GM13976 (cell line): ENCODE measurements at regions not wholly inside any gene's neighbourhood (a gene's known extent, or its start where the extent isn't known, plus 50 kb on each side); places are given as distances from the start of the nearest gene placed in this dataset.

Experiments used
- DNase-seq: peaks from one replicate; pipeline ENCODE4 v3.0.0; 2012; ENCODE audit warnings: low spot score
- CTCF ChIP-seq: IDR thresholded peaks from 2 replicates; pipeline ENCODE4 v1.5.1; 2012; ENCODE audit warnings: borderline replicate concordance, mild to moderate bottlenecking; ENCODE audit not compliant: insufficient read depth; ENCODE audit errors: extremely low read depth, missing control alignments, control extremely low read depth
- in situ Hi-C: fragments of 300-500 bp; cut with MboI; formaldehyde crosslinking; loops from one replicate; pipeline ENCODE4 v1.12.0; 2022; ENCODE audit warnings: low sequenced_read_pairs, mixed read lengths, inconsistent platforms; ENCODE audit not compliant: unreplicated experiment

DNA sequence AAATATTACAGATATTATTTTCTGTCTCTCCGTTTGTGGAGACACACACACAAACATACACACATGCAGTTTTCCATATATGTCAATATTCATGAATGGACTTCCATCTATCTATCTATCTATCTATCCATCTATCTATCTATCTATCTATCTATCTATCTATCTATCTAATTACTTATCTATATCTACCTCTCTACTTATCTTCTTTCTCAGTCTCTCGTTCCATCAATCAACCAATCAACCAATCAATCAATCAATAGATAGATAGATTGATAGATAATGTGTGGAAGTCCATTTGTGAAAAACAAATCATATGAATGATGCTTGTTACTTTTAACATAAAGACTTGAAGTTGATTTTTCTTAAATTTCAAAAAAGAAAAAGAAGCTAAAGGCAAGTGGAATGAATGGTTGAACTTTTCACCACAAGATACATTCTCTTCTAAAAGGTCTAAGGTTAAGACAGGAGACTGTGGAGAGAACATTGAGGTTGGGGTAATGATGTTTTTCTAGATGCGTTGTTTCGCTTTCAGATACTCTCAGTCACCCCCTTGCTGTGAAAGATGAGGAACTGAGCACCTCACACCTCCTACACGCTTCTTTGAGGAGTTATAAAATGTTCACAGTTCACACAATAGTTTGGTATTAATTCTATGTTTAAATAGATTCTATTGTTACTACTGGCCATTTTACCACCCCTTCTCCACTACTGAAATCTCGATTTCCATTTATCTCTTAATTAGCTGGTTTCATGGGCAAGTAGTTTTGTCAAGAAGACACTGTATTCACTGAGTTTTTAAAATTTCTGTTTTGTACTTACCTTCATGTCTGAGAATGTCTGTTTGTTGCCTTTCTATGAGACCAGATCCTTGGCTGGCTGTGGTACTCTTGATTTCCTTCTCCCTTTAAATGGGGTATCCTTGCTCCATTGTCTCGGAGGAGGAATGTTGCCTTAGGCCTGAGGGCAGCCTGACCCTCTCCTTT lies 114.1 kb downstream of the EMX2 start:
- TF ChIP-seq CTCF, result no peak
- peak; percentile 68 for DNase-seq
- in situ Hi-C loops, result no loop called here

DNA sequence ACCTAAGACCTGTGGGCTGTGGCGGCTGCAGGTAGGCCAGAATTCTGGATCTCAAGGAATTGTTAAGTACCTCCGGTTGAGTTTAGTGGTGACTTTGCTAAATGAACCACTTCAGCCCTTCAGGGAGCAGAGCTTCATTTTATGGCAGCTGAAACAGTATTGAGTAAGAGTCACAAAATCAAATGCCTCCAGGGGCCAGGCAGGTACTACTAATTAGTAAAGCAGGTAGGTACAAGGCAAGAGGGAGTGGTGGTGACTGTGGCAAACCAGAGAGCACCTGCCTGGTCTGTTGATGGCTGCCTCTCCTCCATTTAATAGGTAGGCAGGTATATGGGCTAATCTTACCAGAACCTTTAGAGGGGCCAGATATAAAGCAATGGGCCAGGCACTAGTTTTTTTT lies 118.8 kb downstream of the EMX2 start:
- DNase-seq, result no peak
- in situ Hi-C loops, result no loop called here
- TF ChIP-seq CTCF, result no peak

DNA sequence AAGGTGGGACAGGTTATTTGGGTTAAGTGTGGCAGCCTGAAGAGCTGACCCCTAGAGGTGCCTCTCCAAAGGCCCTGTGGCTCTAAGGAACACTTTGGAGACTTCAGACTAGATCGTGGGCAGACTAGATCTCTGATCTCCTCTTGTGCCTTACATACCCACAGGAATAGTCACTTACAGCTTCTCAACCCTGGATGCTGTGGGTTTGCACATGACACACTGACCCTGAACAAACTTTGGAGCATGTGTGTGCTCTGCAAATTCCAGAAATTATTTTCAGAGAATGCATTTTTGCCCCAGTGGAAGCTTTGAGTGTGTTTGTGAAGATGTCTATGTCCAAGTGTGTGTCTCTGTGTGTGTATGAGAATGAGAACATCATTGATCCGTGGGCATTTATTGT lies 119.6 kb downstream of the EMX2 start:
- no peak for DNase-seq
- in situ Hi-C loops, result no loop called here
- TF ChIP-seq CTCF, result no peak

- no peak for TF ChIP-seq CTCF
- in situ Hi-C loops, result no loop called here
- no peak for DNase-seq
Measured at GRCh38 chr10:117662751-117663540, 120.4 kb downstream of the EMX2 start.

- in situ Hi-C loops, result no loop called here
- no peak for TF ChIP-seq CTCF
- DNase-seq, result peak; percentile 84
Measured at GRCh38 chr10:117663750-117664149, 121.2 kb downstream of the EMX2 start.

- DNase-seq, result no peak
- TF ChIP-seq CTCF, result no peak
- in situ Hi-C loops, result no loop called here
Measured at GRCh38 chr10:117664288-117664687, 121.7 kb downstream of the EMX2 start.
